ENCODE measurements at regions not wholly inside any gene's neighbourhood (a gene's known extent, or its start where the extent isn't known, plus 50 kb on each side); places are given as distances from the start of the nearest gene placed in this dataset.

- DNase-seq (ENCODE audit: low spot score), result peak; percentile 19
- CTCF ChIA-PET, result no interaction called here
- TF ChIP-seq CTCF (conservative IDR thresholded peaks at IDR 0.05; ENCODE audit: low read depth), result no peak
- H3K27ac ChIP-seq, result no peak overlapping the region
- POLR2A ChIA-PET (ENCODE audit: low non-redundant PET), result no interaction called here
These were observed 168.2 kb downstream of the ZNF518B start for GRCh38 chr4:10288830-10289537.

GRCh38 chr4:10285028-10285427 is 168.4 kb upstream of the WDR1 start:
- ChIA-PET POLR2A (ENCODE audit: low non-redundant PET) (no interaction called here), CTCF (no interaction called here)
- no peak for TF ChIP-seq CTCF (conservative IDR thresholded peaks at IDR 0.05; ENCODE audit: low read depth)
- no peak overlapping the region for H3K27ac ChIP-seq
- peak; percentile 8 for DNase-seq (ENCODE audit: low spot score)

- H3K27ac ChIP-seq, result no peak overlapping the region
- CTCF ChIA-PET, result no interaction called here
- no peak for TF ChIP-seq CTCF (conservative IDR thresholded peaks at IDR 0.05; ENCODE audit: low read depth)
- POLR2A ChIA-PET (ENCODE audit: low non-redundant PET), result no interaction called here
- DNase-seq (ENCODE audit: low spot score), result peak; percentile 50
These were observed 167.2 kb upstream of the WDR1 start for GRCh38 chr4:10283761-10284160.

GRCh38 chr4:10281996-10282395 is 165.4 kb upstream of the WDR1 start:
- no peak for TF ChIP-seq CTCF (conservative IDR thresholded peaks at IDR 0.05; ENCODE audit: low read depth)
- CTCF ChIA-PET, result no interaction called here
- peak; percentile 24 for DNase-seq (ENCODE audit: low spot score)
- H3K27ac ChIP-seq, result no peak overlapping the region
- POLR2A ChIA-PET (ENCODE audit: low non-redundant PET), result no interaction called here

- DNase-seq (ENCODE audit: low spot score), result no peak
- ChIA-PET CTCF (interaction anchor here (1.3 kb wide), 1 partner anchor 10 kb away, joined by 3 read pairs; no protein-coding TSS in a partner anchor), POLR2A (ENCODE audit: low non-redundant PET) (no interaction called here)
- H3K27ac ChIP-seq, result no peak overlapping the region
- no peak for TF ChIP-seq CTCF (conservative IDR thresholded peaks at IDR 0.05; ENCODE audit: low read depth)
These were observed 162.7 kb upstream of the WDR1 start for GRCh38 chr4:10279261-10279660.

- DNase-seq (ENCODE audit: low spot score), result no peak
- CTCF ChIA-PET, result no interaction called here
- no peak overlapping the region for H3K27ac ChIP-seq
- no peak for TF ChIP-seq CTCF (conservative IDR thresholded peaks at IDR 0.05; ENCODE audit: low read depth)
- POLR2A ChIA-PET (ENCODE audit: low non-redundant PET), result no interaction called here
These were observed 161.5 kb upstream of the WDR1 start for GRCh38 chr4:10278071-10278470.
